Prostate gland (tissue), 2 donors: ENCODE measurements at regions not wholly inside any gene's neighbourhood (a gene's known extent, or its start where the extent isn't known, plus 50 kb on each side); places are given as distances from the start of the nearest gene placed in this dataset.
"Not testable (repeated sequence)": the region's sequence is repeated elsewhere in the genome, so short reads cannot be mapped to it uniquely, and the experiment has no call there.

Experiments
- POLR2A ChIP-seq: fragments of 450-650 bp; IDR thresholded peaks from one replicate; pipeline ENCODE4 v1.6.1; 2016; ENCODE audit warnings: antibody characterized with exemption, mild to moderate bottlenecking
- POLR2AphosphoS5 ChIP-seq: sonication (generic); formaldehyde crosslinking; IDR thresholded peaks from one replicate; pipeline ENCODE4 v1.6.1; 2017; ENCODE audit warnings: antibody characterized with exemption
- TF ChIP-seq, protein P1 (sequence below), 4 experiments: fragments of 200-600 bp in 2 of 4; fragments of 450-650 bp in 2 of 4; sonication (generic) in 2 of 4; IDR thresholded peaks; 1 replicate in 3 of 4; 2 replicates in 1 of 4; pipeline ENCODE4 v1.5.1; 2016 to 2019; ENCODE audit warnings: antibody characterized with exemption in 4 of 4, mild to moderate bottlenecking in 2 of 4, moderate library complexity in 2 of 4

GRCh38 chr3:198145231-198145784 is 185.3 kb downstream of the LMLN start:
- TF ChIP-seq, protein P1, sequence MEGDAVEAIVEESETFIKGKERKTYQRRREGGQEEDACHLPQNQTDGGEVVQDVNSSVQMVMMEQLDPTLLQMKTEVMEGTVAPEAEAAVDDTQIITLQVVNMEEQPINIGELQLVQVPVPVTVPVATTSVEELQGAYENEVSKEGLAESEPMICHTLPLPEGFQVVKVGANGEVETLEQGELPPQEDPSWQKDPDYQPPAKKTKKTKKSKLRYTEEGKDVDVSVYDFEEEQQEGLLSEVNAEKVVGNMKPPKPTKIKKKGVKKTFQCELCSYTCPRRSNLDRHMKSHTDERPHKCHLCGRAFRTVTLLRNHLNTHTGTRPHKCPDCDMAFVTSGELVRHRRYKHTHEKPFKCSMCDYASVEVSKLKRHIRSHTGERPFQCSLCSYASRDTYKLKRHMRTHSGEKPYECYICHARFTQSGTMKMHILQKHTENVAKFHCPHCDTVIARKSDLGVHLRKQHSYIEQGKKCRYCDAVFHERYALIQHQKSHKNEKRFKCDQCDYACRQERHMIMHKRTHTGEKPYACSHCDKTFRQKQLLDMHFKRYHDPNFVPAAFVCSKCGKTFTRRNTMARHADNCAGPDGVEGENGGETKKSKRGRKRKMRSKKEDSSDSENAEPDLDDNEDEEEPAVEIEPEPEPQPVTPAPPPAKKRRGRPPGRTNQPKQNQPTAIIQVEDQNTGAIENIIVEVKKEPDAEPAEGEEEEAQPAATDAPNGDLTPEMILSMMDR (IDR thresholded peaks at IDR 0.05), result not testable (repeated sequence)
- not testable (repeated sequence) for TF ChIP-seq POLR2AphosphoS5, POLR2A
